DOHH2 (cell line): ENCODE measurements at regions not wholly inside any gene's neighbourhood (a gene's known extent, or its start where the extent isn't known, plus 50 kb on each side); places are given as distances from the start of the nearest gene placed in this dataset.

Source experiments
- H3F3A ChIP-seq: fragments of 200-600 bp; sonication (generic), shearing (Covaris generic); 2 replicates; pipeline ENCODE4 v1.6.0; 2016; ENCODE audit warnings: antibody characterized with exemption, mild to moderate bottlenecking; ENCODE audit not compliant: control insufficient read depth, insufficient read depth
- H3K27ac ChIP-seq: fragments of 200-600 bp; sonication (generic); 2 replicates; pipeline ENCODE4 v1.5.1; 2014; ENCODE audit warnings: low read depth, mild to moderate bottlenecking, low read length, moderate library complexity
- H3K27me3 ChIP-seq: fragments of 200-600 bp; sonication (generic); 2 replicates; pipeline ENCODE4 v1.6.1; 2014; ENCODE audit warnings: mild to moderate bottlenecking, low read length, mixed read lengths; ENCODE audit not compliant: control insufficient read depth
- H3K36me3 ChIP-seq: fragments of 200-600 bp; sonication (generic); 2 replicates; pipeline ENCODE4 v1.6.1; 2014; ENCODE audit warnings: mild to moderate bottlenecking, low read length, moderate library complexity, mixed read lengths; ENCODE audit not compliant: control insufficient read depth
- H3K4me1 ChIP-seq: fragments of 200-600 bp; sonication (generic); 2 replicates; pipeline ENCODE4 v1.6.1; 2014; ENCODE audit warnings: mild to moderate bottlenecking, low read length, mixed read lengths; ENCODE audit not compliant: control insufficient read depth
- H3K4me2 ChIP-seq: fragments of 200-600 bp; sonication (generic); 2 replicates; pipeline ENCODE4 v1.6.0; 2014; ENCODE audit warnings: mild to moderate bottlenecking, low read length, moderate library complexity
- H3K4me3 ChIP-seq: fragments of 200-600 bp; sonication (generic); 2 replicates; pipeline ENCODE4 v1.5.1; 2014; ENCODE audit warnings: mild to moderate bottlenecking, low read length, mixed read lengths
- H3K79me2 ChIP-seq: fragments of 200-600 bp; sonication (generic); 2 replicates; pipeline ENCODE4 v1.6.1; 2014; ENCODE audit warnings: mild to moderate bottlenecking, low read length, mixed read lengths; ENCODE audit not compliant: control insufficient read depth
- H3K9me2 ChIP-seq: fragments of 200-600 bp; sonication (generic); replicated peaks from 2 replicates; pipeline ENCODE4 v1.6.1; 2014; ENCODE audit warnings: mild to moderate bottlenecking, low read length, mixed read lengths; ENCODE audit not compliant: control insufficient read depth
- H3K9me3 ChIP-seq: fragments of 200-600 bp; sonication (generic); 2 replicates; pipeline ENCODE4 v1.6.1; 2014; ENCODE audit warnings: antibody characterized with exemption, low read length, mixed read lengths; ENCODE audit not compliant: control insufficient read depth, insufficient read depth
- H4K20me1 ChIP-seq: fragments of 200-600 bp; sonication (generic); 2 replicates; pipeline ENCODE4 v1.6.0; 2014; ENCODE audit warnings: low read depth, mild to moderate bottlenecking, antibody characterized with exemption, low read length, moderate library complexity; ENCODE audit not compliant: control insufficient read depth, insufficient read depth
- CTCF ChIP-seq: fragments of 200-600 bp; sonication (generic); IDR thresholded peaks from one replicate; pipeline ENCODE4 v1.5.1; 2014; ENCODE audit warnings: antibody characterized with exemption, mild to moderate bottlenecking, low read depth, low read length; ENCODE audit not compliant: poor library complexity, severe bottlenecking
- EZH2phosphoT487 ChIP-seq: fragments of 200-600 bp; sonication (generic); IDR thresholded peaks from 2 replicates; pipeline ENCODE4 v1.6.1; 2017; ENCODE audit warnings: borderline replicate concordance, mild to moderate bottlenecking, antibody characterized with exemption, low read length, moderate library complexity, mixed read lengths

- Histone ChIP-seq H3K27me3 (0 out of 2 replicates have a peak, but pooled peaks cover 2% of the 10 kb centered on the region), H3K36me3 (no peaks in the 10 kb centered on the region), H3K27ac (no peak overlapping the region), H3K79me2 (no peaks in the 10 kb centered on the region), H3K4me2 (no peak overlapping the region), H3K9me2 (no peaks in the 10 kb centered on the region), H4K20me1 (no peaks in the 10 kb centered on the region), H3K4me3 (no peak overlapping the region), H3K4me1 (no peaks in the 10 kb centered on the region), H3F3A (no peaks in the 10 kb centered on the region), H3K9me3 (no peaks in the 10 kb centered on the region)
- TF ChIP-seq EZH2phosphoT487, result no peak
- peak; percentile 87 for TF ChIP-seq CTCF
Observed at GRCh38 chr7:55280031-55280454, 85.1 kb upstream of the LANCL2 start.

GRCh38 chr7:55285665-55286064 lies 79.5 kb upstream of the LANCL2 start:
- H3K4me3 ChIP-seq, result no peak overlapping the region
- H3K4me1 ChIP-seq, result no peaks in the 10 kb centered on the region
- H3K27me3 ChIP-seq, result peaks cover 18% of the 10 kb centered on the region
- no peaks in the 10 kb centered on the region for H3K9me3 ChIP-seq
- TF ChIP-seq EZH2phosphoT487, result no peak
- TF ChIP-seq CTCF, result no peak
- H3K9me2 ChIP-seq, result no peaks in the 10 kb centered on the region
- H3K27ac ChIP-seq, result no peak overlapping the region
- no peaks in the 10 kb centered on the region for H3F3A ChIP-seq
- H3K36me3 ChIP-seq, result no peaks in the 10 kb centered on the region
- no peaks in the 10 kb centered on the region for H4K20me1 ChIP-seq
- no peaks in the 10 kb centered on the region for H3K79me2 ChIP-seq
- no peak overlapping the region for H3K4me2 ChIP-seq

- Histone ChIP-seq H3K4me3 (no peak overlapping the region), H3K27ac (no peak overlapping the region), H3K9me2 (no peaks in the 10 kb centered on the region), H3K27me3 (peaks cover 20% of the 10 kb centered on the region), H3K9me3 (no peaks in the 10 kb centered on the region), H3K4me2 (no peak overlapping the region), H3K79me2 (no peaks in the 10 kb centered on the region), H3F3A (no peaks in the 10 kb centered on the region), H3K4me1 (no peaks in the 10 kb centered on the region), H3K36me3 (no peaks in the 10 kb centered on the region), H4K20me1 (no peaks in the 10 kb centered on the region)
- TF ChIP-seq CTCF (no peak), EZH2phosphoT487 (no peak)
Observed at GRCh38 chr7:55286666-55287065, 78.5 kb upstream of the LANCL2 start.
